A673 (cell line): ENCODE measurements at regions not wholly inside any gene's neighbourhood (a gene's known extent, or its start where the extent isn't known, plus 50 kb on each side); places are given as distances from the start of the nearest gene placed in this dataset.

Experiments used
- BruUV-seq: library from RNA; stranded (reverse); fragments of 400-500 nt; replicated peaks from 2 replicates; lab custom pipeline; 2021; lab: Mats Ljungman, UMichigan
- CTCF ChIA-PET: fragments of 300-600 bp; sonication (Branson Sonifier 250); formaldehyde crosslinking; loops from one replicate; lab custom pipeline; 2022; ENCODE audit warnings: antibody characterized with exemption; lab: Charles Lee
- POLR2A ChIA-PET: fragments of 300-600 bp; sonication (Branson Sonifier 250); formaldehyde crosslinking; loops from one replicate; lab custom pipeline; 2022; ENCODE audit warnings: antibody characterized with exemption; ENCODE audit not compliant: low non-redundant PET; lab: Charles Lee
- DNase-seq: peaks from one replicate; pipeline ENCODE4 v3.0.0-alpha.2; 2015; ENCODE audit warnings: low spot score
- H3K27ac ChIP-seq: fragments of 200-600 bp; sonication (generic); 2 replicates; pipeline ENCODE4 v1.5.1; 2016; ENCODE audit warnings: mixed run types, low read depth, mild to moderate bottlenecking, mixed read lengths, antibody characterized with exemption, low read length; ENCODE audit not compliant: poor library complexity, severe bottlenecking
- H3K27me3 ChIP-seq: fragments of 200-600 bp; sonication (generic); replicated peaks from 2 replicates; pipeline ENCODE4 v1.6.1; 2017; ENCODE audit warnings: mixed run types, low read depth, mild to moderate bottlenecking, mixed read lengths, antibody characterized with exemption, low read length; ENCODE audit not compliant: insufficient read depth, poor library complexity
- H3K36me3 ChIP-seq: fragments of 200-600 bp; sonication (generic); 2 replicates; pipeline ENCODE4 v1.6.1; 2016; ENCODE audit warnings: mixed run types, mild to moderate bottlenecking, mixed read lengths, antibody characterized with exemption, low read length; ENCODE audit not compliant: insufficient read depth, poor library complexity, severe bottlenecking
- H3K4me1 ChIP-seq: fragments of 200-600 bp; sonication (generic); 2 replicates; pipeline ENCODE4 v1.6.1; 2017; ENCODE audit warnings: mixed run types, mild to moderate bottlenecking, mixed read lengths, antibody characterized with exemption, low read length; ENCODE audit not compliant: insufficient read depth, poor library complexity, severe bottlenecking
- H3K4me3 ChIP-seq: fragments of 200-600 bp; sonication (generic); 2 replicates; pipeline ENCODE4 v1.5.1; 2016; ENCODE audit warnings: low read depth, mixed run types, mild to moderate bottlenecking, mixed read lengths, low read length; ENCODE audit not compliant: poor library complexity, severe bottlenecking
- H3K9me3 ChIP-seq: fragments of 200-600 bp; sonication (generic); 2 replicates; pipeline ENCODE4 v1.6.1; 2016; ENCODE audit warnings: mixed run types, low read depth, mild to moderate bottlenecking, mixed read lengths, antibody characterized with exemption, low read length; ENCODE audit not compliant: poor library complexity, severe bottlenecking
- EZH2 ChIP-seq: fragments of 200-600 bp; sonication (generic); IDR thresholded peaks from 2 replicates; pipeline ENCODE4 v1.6.1; 2017; ENCODE audit warnings: borderline replicate concordance, low read depth, mild to moderate bottlenecking, mixed read lengths, antibody characterized with exemption, low read length; ENCODE audit not compliant: poor library complexity, severe bottlenecking
- intact Hi-C: fragments of 100-400 bp; cut with micrococcal nuclease; formaldehyde crosslinking; loops from one replicate; pipeline ENCODE4 v1.10.0; 2022; ENCODE audit not compliant: unreplicated experiment
- TF ChIP-seq, protein P1 (sequence below): fragments of 300-800, 200-600 bp; sonication (generic); conservative IDR thresholded peaks from 2 replicates; pipeline ENCODE4 v1.5.1; 2017; ENCODE audit warnings: low read depth, mild to moderate bottlenecking, antibody characterized with exemption, low read length, moderate library complexity, mixed read lengths

DNA sequence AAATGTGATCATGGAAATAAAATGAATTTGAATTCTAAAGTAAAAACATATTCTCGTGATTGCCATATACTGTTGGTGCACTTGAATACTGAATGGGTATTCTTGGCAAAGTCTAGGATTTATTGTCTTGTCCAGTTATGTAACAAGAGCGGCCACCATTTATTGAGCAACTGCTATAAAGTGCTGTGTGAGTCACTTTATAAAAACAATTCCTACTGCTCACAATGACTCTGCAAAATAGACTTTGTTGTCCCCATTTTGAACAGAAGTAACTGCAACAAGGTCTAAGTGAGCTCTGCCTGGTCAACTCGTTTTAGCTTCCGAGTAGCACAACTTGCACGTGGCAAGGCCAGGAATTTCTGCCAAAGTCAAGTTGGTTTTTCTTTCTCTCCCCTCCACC lies 995.6 kb upstream of the FANCL start:
- TF ChIP-seq, protein P1, sequence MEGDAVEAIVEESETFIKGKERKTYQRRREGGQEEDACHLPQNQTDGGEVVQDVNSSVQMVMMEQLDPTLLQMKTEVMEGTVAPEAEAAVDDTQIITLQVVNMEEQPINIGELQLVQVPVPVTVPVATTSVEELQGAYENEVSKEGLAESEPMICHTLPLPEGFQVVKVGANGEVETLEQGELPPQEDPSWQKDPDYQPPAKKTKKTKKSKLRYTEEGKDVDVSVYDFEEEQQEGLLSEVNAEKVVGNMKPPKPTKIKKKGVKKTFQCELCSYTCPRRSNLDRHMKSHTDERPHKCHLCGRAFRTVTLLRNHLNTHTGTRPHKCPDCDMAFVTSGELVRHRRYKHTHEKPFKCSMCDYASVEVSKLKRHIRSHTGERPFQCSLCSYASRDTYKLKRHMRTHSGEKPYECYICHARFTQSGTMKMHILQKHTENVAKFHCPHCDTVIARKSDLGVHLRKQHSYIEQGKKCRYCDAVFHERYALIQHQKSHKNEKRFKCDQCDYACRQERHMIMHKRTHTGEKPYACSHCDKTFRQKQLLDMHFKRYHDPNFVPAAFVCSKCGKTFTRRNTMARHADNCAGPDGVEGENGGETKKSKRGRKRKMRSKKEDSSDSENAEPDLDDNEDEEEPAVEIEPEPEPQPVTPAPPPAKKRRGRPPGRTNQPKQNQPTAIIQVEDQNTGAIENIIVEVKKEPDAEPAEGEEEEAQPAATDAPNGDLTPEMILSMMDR, result no peak
- no peak for TF ChIP-seq EZH2
- BruUV-seq, result no TSS peak
- no peak overlapping the region for H3K4me3 ChIP-seq
- H3K4me1 ChIP-seq, result no peaks in the 10 kb centered on the region
- peaks cover 10% of the 10 kb centered on the region for H3K27me3 ChIP-seq
- no peak overlapping the region for H3K27ac ChIP-seq
- no peaks in the 10 kb centered on the region for H3K36me3 ChIP-seq
- intact Hi-C loops, result no loop called here
- no peaks in the 10 kb centered on the region for H3K9me3 ChIP-seq
- CTCF ChIA-PET, result no interaction called here
- POLR2A ChIA-PET, result no interaction called here
- DNase-seq, result peak; percentile 1

DNA sequence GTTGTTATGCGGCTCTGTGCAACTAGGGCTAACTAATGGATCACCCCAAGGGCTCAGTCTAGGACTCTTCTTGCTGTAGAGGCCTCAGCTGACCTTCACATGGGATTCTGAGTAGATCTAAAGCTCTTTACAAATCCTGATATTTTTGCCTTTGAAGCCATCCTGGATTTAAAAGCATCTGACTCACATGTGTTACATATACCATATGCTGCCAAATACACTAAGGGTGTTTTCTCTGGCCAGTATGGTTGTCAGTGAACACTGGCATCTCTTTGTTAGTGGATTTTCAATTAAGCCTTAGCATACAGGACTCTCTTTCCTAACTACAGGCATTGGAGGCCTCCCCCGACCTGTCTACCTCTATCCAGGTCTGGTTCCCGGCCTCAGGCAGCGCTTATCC lies 992.8 kb upstream of the FANCL start:
- Histone ChIP-seq H3K36me3 (no peaks in the 10 kb centered on the region), H3K9me3 (no peaks in the 10 kb centered on the region), H3K4me1 (no peaks in the 10 kb centered on the region), H3K27ac (no peak overlapping the region), H3K27me3 (peaks cover 3% of the 10 kb centered on the region), H3K4me3 (no peak overlapping the region)
- intact Hi-C loops, result no loop called here
- DNase-seq, result no peak
- no peak for TF ChIP-seq EZH2
- TF ChIP-seq, protein P1, result no peak
- no TSS peak for BruUV-seq
- ChIA-PET CTCF (no interaction called here), POLR2A (no interaction called here)

DNA sequence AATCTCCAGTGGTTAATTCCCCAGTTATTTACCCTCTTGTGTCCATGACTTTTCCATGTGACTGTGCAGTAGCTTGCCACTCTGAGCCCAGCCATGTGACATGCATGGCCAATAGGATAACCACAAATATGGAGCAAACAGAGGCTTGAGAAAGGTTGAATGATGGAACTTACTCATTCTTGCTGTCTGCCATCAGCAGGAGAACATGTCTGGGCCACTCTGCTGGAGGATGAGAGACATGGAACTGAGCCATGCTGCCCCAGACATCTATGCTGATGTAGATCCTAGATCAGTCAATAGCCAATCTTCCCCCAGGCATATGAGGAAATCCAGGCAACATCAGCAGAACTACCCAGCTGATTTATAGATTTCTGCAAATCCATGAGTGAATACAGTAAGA lies 992.3 kb upstream of the FANCL start:
- Histone ChIP-seq H3K36me3 (no peaks in the 10 kb centered on the region), H3K27ac (no peak overlapping the region), H3K4me3 (no peak overlapping the region), H3K27me3 (no peaks in the 10 kb centered on the region), H3K4me1 (no peaks in the 10 kb centered on the region), H3K9me3 (no peaks in the 10 kb centered on the region)
- no peak for DNase-seq
- POLR2A ChIA-PET, result no interaction called here
- TF ChIP-seq EZH2, result no peak
- TF ChIP-seq, protein P1, result no peak
- BruUV-seq, result no TSS peak
- intact Hi-C loops, result no loop called here
- CTCF ChIA-PET, result interaction anchor here (0.5 kb wide), 1 partner anchor 11 kb away, joined by 5 read pairs; no protein-coding TSS in a partner anchor
